ENCODE measurements at regions not wholly inside any gene's neighbourhood (a gene's known extent, or its start where the extent isn't known, plus 50 kb on each side); places are given as distances from the start of the nearest gene placed in this dataset.

DNA sequence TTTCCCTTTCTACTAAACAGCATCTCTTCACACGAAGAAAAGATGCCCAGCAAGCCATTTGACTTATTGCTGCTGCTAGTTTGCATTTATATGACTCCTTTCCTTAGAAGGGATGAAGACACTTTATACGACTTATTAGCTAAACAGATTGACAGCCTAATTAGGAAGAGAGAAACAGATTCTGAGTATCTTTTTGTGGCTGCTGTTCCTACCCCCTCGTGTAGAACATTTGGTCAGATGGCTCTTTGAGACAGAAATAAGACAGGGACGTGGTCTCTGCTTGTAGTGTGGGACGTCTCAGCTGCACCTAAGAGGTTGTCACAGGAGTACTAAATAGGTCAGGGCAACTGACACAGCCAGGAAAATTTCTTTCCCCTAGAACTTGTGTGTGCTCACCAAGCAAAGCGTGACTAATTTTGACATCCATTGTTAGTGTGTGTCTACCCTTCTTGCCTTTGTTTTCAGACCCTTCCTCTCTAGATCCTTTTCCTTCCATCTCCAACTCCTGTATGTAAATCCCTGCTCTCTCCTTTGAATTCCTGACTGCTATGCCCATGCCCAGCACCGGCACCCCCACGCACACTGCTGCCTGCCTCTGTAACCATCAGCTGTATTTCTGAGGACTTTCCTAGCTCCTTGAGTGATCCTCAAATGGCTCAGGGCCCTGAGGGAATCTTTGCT is 83.2 kb downstream of the DAD1 start:
- TF ChIP-seq POLR2A (IDR thresholded peaks at IDR 0.05) = no peak
- TF ChIP-seq, protein P1, sequence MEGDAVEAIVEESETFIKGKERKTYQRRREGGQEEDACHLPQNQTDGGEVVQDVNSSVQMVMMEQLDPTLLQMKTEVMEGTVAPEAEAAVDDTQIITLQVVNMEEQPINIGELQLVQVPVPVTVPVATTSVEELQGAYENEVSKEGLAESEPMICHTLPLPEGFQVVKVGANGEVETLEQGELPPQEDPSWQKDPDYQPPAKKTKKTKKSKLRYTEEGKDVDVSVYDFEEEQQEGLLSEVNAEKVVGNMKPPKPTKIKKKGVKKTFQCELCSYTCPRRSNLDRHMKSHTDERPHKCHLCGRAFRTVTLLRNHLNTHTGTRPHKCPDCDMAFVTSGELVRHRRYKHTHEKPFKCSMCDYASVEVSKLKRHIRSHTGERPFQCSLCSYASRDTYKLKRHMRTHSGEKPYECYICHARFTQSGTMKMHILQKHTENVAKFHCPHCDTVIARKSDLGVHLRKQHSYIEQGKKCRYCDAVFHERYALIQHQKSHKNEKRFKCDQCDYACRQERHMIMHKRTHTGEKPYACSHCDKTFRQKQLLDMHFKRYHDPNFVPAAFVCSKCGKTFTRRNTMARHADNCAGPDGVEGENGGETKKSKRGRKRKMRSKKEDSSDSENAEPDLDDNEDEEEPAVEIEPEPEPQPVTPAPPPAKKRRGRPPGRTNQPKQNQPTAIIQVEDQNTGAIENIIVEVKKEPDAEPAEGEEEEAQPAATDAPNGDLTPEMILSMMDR (IDR thresholded peaks at IDR 0.05) = no peak
